ENCODE measurements at regions not wholly inside any gene's neighbourhood (a gene's known extent, or its start where the extent isn't known, plus 50 kb on each side); places are given as distances from the start of the nearest gene placed in this dataset.

GRCh38 chr9:91027005-91027404 is 225.4 kb downstream of the SYK start:
- no peak overlapping the region for H3K27ac Mint-ChIP-seq (ENCODE audit: unreplicated experiment)
- CTCF ChIA-PET, result no interaction called here
- intact Hi-C loops (cut with micrococcal nuclease; ENCODE audit: unreplicated experiment), result no loop called here
- peaks cover 12% of the 10 kb centered on the region for H3K27me3 Mint-ChIP-seq (ENCODE audit: unreplicated experiment)
- no peak for TF ChIP-seq CTCF (IDR thresholded peaks at IDR 0.05; ENCODE audit: unreplicated experiment)
- no peaks in the 10 kb centered on the region for H3K4me1 Mint-ChIP-seq (ENCODE audit: low read depth, unreplicated experiment)
- no peaks in the 10 kb centered on the region for H3K9me3 Mint-ChIP-seq (ENCODE audit: low read depth, unreplicated experiment)
- no TSS peak for BruUV-seq (replicated peaks)
- no peak for DNase-seq
- no peaks in the 10 kb centered on the region for H3K36me3 Mint-ChIP-seq (ENCODE audit: insufficient read depth, unreplicated experiment)
- no peak overlapping the region for H3K4me3 Mint-ChIP-seq (ENCODE audit: low read depth, unreplicated experiment)

GRCh38 chr9:91028166-91028827 is 226.7 kb downstream of the SYK start:
- Mint-ChIP-seq H3K27me3 (ENCODE audit: unreplicated experiment) (peaks cover 12% of the 10 kb centered on the region), H3K4me3 (ENCODE audit: low read depth, unreplicated experiment) (no peak overlapping the region), H3K27ac (ENCODE audit: unreplicated experiment) (no peak overlapping the region), H3K9me3 (ENCODE audit: low read depth, unreplicated experiment) (no peaks in the 10 kb centered on the region), H3K4me1 (ENCODE audit: low read depth, unreplicated experiment) (no peaks in the 10 kb centered on the region), H3K36me3 (ENCODE audit: insufficient read depth, unreplicated experiment) (no peaks in the 10 kb centered on the region)
- intact Hi-C loops (cut with micrococcal nuclease; ENCODE audit: unreplicated experiment), result no loop called here
- no TSS peak for BruUV-seq (replicated peaks)
- DNase-seq, result no peak
- CTCF ChIA-PET, result no interaction called here
- no peak for TF ChIP-seq CTCF (IDR thresholded peaks at IDR 0.05; ENCODE audit: unreplicated experiment)

- H3K27ac Mint-ChIP-seq (ENCODE audit: unreplicated experiment), result no peak overlapping the region
- intact Hi-C loops (cut with micrococcal nuclease; ENCODE audit: unreplicated experiment), result loop anchor here (10.0 kb wide), 2 partner anchors 165 to 645 kb away; no protein-coding TSS in a partner anchor
- CTCF ChIA-PET, result no interaction called here
- H3K9me3 Mint-ChIP-seq (ENCODE audit: low read depth, unreplicated experiment), result no peaks in the 10 kb centered on the region
- H3K4me1 Mint-ChIP-seq (ENCODE audit: low read depth, unreplicated experiment), result peaks cover 6% of the 10 kb centered on the region
- no peak for DNase-seq
- TF ChIP-seq CTCF (IDR thresholded peaks at IDR 0.05; ENCODE audit: unreplicated experiment), result no peak
- H3K4me3 Mint-ChIP-seq (ENCODE audit: low read depth, unreplicated experiment), result no peak overlapping the region
- peaks cover 12% of the 10 kb centered on the region for H3K27me3 Mint-ChIP-seq (ENCODE audit: unreplicated experiment)
- H3K36me3 Mint-ChIP-seq (ENCODE audit: insufficient read depth, unreplicated experiment), result no peaks in the 10 kb centered on the region
- BruUV-seq (replicated peaks), result no TSS peak
Observed at GRCh38 chr9:91029650-91030361, 228.2 kb downstream of the SYK start.

- DNase-seq, result no peak
- no peak overlapping the region for H3K27ac Mint-ChIP-seq (ENCODE audit: unreplicated experiment)
- no peak for TF ChIP-seq CTCF (IDR thresholded peaks at IDR 0.05; ENCODE audit: unreplicated experiment)
- no peaks in the 10 kb centered on the region for H3K9me3 Mint-ChIP-seq (ENCODE audit: low read depth, unreplicated experiment)
- intact Hi-C loops (cut with micrococcal nuclease; ENCODE audit: unreplicated experiment), result loop anchor here (10.0 kb wide), 2 partner anchors 163 to 643 kb away; no protein-coding TSS in a partner anchor
- H3K36me3 Mint-ChIP-seq (ENCODE audit: insufficient read depth, unreplicated experiment), result peaks cover 1% of the 10 kb centered on the region
- peaks cover 13% of the 10 kb centered on the region for H3K4me1 Mint-ChIP-seq (ENCODE audit: low read depth, unreplicated experiment)
- CTCF ChIA-PET, result interaction anchor here (0.6 kb wide), 1 partner anchor 119 kb away, joined by 3 read pairs; no protein-coding TSS in a partner anchor
- H3K4me3 Mint-ChIP-seq (ENCODE audit: low read depth, unreplicated experiment), result no peak overlapping the region
- peaks cover 2% of the 10 kb centered on the region for H3K27me3 Mint-ChIP-seq (ENCODE audit: unreplicated experiment)
- BruUV-seq (replicated peaks), result no TSS peak
Observed at GRCh38 chr9:91032121-91032531, 230.5 kb downstream of the SYK start.

Measured in Calu3 (cell line).